WTC11 (cell line): ENCODE measurements at regions not wholly inside any gene's neighbourhood (a gene's known extent, or its start where the extent isn't known, plus 50 kb on each side); places are given as distances from the start of the nearest gene placed in this dataset.

Source experiments
- CBFB ChIP-seq: sonication (generic); formaldehyde crosslinking; IDR thresholded peaks from 2 replicates; pipeline ENCODE4 v1.8.1; 2022; ENCODE audit warnings: mild to moderate bottlenecking, low read depth, missing genetic modification reagents
- HMGA2 ChIP-seq: fragments of 250-450 bp; sonication (Bioruptor Pico); IDR thresholded peaks from 2 replicates; pipeline ENCODE4 v1.4.0; 2021; ENCODE audit warnings: mild to moderate bottlenecking, moderate library complexity
- SMAD3 ChIP-seq: sonication (generic); formaldehyde crosslinking; IDR thresholded peaks from 2 replicates; pipeline ENCODE4 v1.8.0; 2022; ENCODE audit warnings: missing genetic modification reagents, mild to moderate bottlenecking, borderline replicate concordance
- SMAD4 ChIP-seq: sonication (generic); formaldehyde crosslinking; IDR thresholded peaks from 2 replicates; pipeline ENCODE4 v1.8.0; 2022; ENCODE audit warnings: mild to moderate bottlenecking, missing genetic modification reagents
- ZNF121 ChIP-seq: sonication (generic); formaldehyde crosslinking; IDR thresholded peaks from 2 replicates; pipeline ENCODE4 v1.8.0; 2023; ENCODE audit warnings: missing genetic modification reagents
- TF ChIP-seq, protein P1 (sequence below): sonication (generic); formaldehyde crosslinking; IDR thresholded peaks from 2 replicates; pipeline ENCODE4 v1.8.0; 2022; ENCODE audit warnings: mild to moderate bottlenecking, missing genetic modification reagents
- TF ChIP-seq, protein P2 (sequence below): fragments of 200-600 bp; IDR thresholded peaks from 2 replicates; pipeline ENCODE4 v1.8.0; 2022; ENCODE audit warnings: antibody characterized with exemption
- TF ChIP-seq, protein P3 (sequence below): sonication (generic); formaldehyde crosslinking; IDR thresholded peaks from 2 replicates; pipeline ENCODE4 v1.8.1; 2022; ENCODE audit warnings: low read depth, mild to moderate bottlenecking, moderate library complexity, missing genetic modification reagents, borderline replicate concordance
- TF ChIP-seq, protein P4 (sequence below): sonication (generic); formaldehyde crosslinking; IDR thresholded peaks from 2 replicates; pipeline ENCODE4 v1.8.0; 2022; ENCODE audit warnings: mild to moderate bottlenecking, missing genetic modification reagents
- TF ChIP-seq, protein P5 (sequence below): sonication (generic); formaldehyde crosslinking; IDR thresholded peaks from 2 replicates; pipeline ENCODE4 v1.8.0; 2022; ENCODE audit warnings: mild to moderate bottlenecking, missing genetic modification reagents
- TF ChIP-seq, protein P6 (sequence below): sonication (generic); formaldehyde crosslinking; conservative IDR thresholded peaks from 2 replicates; pipeline ENCODE4 v1.8.1; 2022; ENCODE audit warnings: mild to moderate bottlenecking, missing genetic modification reagents
- TF ChIP-seq, protein P7 (sequence below): sonication (generic); formaldehyde crosslinking; IDR thresholded peaks from 2 replicates; pipeline ENCODE4 v1.8.1; 2023; ENCODE audit warnings: mild to moderate bottlenecking, missing genetic modification reagents, moderate library complexity
- TF ChIP-seq, protein P8 (sequence below): sonication (generic); formaldehyde crosslinking; IDR thresholded peaks from 2 replicates; pipeline ENCODE4 v1.8.0; 2022; ENCODE audit warnings: missing genetic modification reagents

DNA sequence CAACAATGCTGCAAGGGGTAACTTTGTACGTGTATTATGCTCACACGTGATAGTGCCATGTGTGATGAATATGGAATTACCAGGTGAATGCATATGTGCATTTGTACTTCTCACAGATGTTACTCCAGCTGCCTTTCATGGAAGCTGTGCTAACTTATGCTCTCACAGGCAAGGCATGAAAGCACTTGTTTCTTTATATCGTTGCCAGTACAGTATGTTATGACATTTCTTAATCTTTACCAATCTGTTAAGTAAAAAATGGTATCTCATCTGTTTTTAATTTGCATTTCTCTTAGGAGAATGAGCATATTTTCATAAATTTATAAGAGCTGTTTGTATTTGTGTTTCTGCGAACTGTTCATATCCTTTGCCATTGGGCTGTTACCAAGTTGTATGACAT is 311.8 kb upstream of the DMRT1 start:
- TF ChIP-seq, protein P1, sequence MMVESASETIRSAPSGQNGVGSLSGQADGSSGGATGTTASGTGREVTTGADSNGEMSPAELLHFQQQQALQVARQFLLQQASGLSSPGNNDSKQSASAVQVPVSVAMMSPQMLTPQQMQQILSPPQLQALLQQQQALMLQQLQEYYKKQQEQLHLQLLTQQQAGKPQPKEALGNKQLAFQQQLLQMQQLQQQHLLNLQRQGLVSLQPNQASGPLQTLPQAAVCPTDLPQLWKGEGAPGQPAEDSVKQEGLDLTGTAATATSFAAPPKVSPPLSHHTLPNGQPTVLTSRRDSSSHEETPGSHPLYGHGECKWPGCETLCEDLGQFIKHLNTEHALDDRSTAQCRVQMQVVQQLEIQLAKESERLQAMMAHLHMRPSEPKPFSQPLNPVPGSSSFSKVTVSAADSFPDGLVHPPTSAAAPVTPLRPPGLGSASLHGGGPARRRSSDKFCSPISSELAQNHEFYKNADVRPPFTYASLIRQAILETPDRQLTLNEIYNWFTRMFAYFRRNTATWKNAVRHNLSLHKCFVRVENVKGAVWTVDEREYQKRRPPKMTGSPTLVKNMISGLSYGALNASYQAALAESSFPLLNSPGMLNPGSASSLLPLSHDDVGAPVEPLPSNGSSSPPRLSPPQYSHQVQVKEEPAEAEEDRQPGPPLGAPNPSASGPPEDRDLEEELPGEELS (CRISPR knock-in tag): no peak
- TF ChIP-seq, protein P2, sequence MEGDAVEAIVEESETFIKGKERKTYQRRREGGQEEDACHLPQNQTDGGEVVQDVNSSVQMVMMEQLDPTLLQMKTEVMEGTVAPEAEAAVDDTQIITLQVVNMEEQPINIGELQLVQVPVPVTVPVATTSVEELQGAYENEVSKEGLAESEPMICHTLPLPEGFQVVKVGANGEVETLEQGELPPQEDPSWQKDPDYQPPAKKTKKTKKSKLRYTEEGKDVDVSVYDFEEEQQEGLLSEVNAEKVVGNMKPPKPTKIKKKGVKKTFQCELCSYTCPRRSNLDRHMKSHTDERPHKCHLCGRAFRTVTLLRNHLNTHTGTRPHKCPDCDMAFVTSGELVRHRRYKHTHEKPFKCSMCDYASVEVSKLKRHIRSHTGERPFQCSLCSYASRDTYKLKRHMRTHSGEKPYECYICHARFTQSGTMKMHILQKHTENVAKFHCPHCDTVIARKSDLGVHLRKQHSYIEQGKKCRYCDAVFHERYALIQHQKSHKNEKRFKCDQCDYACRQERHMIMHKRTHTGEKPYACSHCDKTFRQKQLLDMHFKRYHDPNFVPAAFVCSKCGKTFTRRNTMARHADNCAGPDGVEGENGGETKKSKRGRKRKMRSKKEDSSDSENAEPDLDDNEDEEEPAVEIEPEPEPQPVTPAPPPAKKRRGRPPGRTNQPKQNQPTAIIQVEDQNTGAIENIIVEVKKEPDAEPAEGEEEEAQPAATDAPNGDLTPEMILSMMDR: no peak
- TF ChIP-seq, protein P3, sequence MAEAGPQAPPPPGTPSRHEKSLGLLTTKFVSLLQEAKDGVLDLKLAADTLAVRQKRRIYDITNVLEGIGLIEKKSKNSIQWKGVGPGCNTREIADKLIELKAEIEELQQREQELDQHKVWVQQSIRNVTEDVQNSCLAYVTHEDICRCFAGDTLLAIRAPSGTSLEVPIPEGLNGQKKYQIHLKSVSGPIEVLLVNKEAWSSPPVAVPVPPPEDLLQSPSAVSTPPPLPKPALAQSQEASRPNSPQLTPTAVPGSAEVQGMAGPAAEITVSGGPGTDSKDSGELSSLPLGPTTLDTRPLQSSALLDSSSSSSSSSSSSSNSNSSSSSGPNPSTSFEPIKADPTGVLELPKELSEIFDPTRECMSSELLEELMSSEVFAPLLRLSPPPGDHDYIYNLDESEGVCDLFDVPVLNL (CRISPR knock-in tag): no peak
- TF ChIP-seq ZNF121 (CRISPR knock-in tag) (no peak), SMAD3 (CRISPR knock-in tag) (no peak), HMGA2 (no peak), CBFB (no peak), SMAD4 (no peak)
- TF ChIP-seq, protein P4, sequence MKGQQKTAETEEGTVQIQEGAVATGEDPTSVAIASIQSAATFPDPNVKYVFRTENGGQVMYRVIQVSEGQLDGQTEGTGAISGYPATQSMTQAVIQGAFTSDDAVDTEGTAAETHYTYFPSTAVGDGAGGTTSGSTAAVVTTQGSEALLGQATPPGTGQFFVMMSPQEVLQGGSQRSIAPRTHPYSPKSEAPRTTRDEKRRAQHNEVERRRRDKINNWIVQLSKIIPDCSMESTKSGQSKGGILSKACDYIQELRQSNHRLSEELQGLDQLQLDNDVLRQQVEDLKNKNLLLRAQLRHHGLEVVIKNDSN (CRISPR knock-in tag): no peak
- TF ChIP-seq, protein P5, sequence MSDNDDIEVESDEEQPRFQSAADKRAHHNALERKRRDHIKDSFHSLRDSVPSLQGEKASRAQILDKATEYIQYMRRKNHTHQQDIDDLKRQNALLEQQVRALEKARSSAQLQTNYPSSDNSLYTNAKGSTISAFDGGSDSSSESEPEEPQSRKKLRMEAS (CRISPR knock-in tag): no peak
- TF ChIP-seq, protein P6, sequence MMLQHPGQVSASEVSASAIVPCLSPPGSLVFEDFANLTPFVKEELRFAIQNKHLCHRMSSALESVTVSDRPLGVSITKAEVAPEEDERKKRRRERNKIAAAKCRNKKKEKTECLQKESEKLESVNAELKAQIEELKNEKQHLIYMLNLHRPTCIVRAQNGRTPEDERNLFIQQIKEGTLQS (CRISPR knock-in tag): no peak
- TF ChIP-seq, protein P7, sequence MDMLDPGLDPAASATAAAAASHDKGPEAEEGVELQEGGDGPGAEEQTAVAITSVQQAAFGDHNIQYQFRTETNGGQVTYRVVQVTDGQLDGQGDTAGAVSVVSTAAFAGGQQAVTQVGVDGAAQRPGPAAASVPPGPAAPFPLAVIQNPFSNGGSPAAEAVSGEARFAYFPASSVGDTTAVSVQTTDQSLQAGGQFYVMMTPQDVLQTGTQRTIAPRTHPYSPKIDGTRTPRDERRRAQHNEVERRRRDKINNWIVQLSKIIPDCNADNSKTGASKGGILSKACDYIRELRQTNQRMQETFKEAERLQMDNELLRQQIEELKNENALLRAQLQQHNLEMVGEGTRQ: no peak
- TF ChIP-seq, protein P8, sequence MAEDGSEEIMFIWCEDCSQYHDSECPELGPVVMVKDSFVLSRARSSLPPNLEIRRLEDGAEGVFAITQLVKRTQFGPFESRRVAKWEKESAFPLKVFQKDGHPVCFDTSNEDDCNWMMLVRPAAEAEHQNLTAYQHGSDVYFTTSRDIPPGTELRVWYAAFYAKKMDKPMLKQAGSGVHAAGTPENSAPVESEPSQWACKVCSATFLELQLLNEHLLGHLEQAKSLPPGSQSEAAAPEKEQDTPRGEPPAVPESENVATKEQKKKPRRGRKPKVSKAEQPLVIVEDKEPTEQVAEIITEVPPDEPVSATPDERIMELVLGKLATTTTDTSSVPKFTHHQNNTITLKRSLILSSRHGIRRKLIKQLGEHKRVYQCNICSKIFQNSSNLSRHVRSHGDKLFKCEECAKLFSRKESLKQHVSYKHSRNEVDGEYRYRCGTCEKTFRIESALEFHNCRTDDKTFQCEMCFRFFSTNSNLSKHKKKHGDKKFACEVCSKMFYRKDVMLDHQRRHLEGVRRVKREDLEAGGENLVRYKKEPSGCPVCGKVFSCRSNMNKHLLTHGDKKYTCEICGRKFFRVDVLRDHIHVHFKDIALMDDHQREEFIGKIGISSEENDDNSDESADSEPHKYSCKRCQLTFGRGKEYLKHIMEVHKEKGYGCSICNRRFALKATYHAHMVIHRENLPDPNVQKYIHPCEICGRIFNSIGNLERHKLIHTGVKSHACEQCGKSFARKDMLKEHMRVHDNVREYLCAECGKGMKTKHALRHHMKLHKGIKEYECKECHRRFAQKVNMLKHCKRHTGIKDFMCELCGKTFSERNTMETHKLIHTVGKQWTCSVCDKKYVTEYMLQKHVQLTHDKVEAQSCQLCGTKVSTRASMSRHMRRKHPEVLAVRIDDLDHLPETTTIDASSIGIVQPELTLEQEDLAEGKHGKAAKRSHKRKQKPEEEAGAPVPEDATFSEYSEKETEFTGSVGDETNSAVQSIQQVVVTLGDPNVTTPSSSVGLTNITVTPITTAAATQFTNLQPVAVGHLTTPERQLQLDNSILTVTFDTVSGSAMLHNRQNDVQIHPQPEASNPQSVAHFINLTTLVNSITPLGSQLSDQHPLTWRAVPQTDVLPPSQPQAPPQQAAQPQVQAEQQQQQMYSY (CRISPR knock-in tag): no peak
